NCI-H526 treated with DMSO at 0.1 percent for 48 hours (cell line): ENCODE measurements at regions not wholly inside any gene's neighbourhood (a gene's known extent, or its start where the extent isn't known, plus 50 kb on each side); places are given as distances from the start of the nearest gene placed in this dataset.

Experiments
- DNase-seq: peaks from one replicate; lab custom pipeline; 2025; lab: John Stamatoyannopoulos, UW

DNA sequence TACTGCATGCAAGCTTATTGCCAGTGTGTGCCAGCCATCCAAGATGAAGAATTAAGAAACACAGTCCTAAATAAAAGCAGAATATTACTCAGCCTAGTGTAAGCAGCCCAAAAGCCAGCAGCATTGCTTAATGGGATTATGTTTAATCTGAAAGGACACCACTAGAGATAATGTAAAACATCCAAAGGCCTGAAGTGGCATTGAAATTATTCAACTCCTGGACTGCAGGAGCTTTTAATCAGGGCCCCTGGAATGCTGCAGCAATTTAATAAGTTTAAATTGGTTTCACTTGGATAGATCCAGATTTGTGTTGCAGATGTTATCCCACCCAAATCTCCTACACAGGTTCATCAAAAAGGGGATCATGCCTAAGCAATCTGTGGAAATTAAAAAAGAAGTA, 193.0 kb downstream of the C12orf50 start:
- DNase-seq: no peak

DNA sequence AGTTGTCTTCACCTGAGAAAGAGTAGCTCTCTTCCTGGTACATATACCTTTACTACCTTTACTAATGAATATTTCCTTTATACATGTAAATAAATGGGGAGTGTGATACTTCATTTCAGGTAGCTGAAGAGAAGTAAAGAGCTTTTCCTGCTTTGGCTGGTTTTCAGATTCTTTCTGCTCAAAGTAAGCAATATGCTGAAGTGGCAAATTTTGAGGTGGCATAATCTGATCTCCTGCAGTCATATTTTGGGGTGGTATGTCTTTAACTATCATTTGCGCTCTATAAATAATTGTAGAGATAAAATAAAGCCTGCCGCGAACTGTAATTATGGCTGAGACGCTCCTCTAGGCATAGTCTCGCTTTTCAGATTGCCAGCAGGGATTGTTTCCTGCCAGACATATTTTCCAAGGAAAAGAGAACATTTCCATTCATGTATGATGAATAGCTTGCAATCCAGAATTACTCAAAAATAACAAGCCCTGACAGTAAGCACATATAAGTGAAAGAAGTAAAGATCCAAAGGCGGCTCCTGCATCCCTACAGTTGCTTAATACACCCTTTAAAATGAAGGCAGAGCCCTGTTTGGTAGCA, 200.7 kb downstream of the C12orf50 start:
- DNase-seq: no peak

DNA sequence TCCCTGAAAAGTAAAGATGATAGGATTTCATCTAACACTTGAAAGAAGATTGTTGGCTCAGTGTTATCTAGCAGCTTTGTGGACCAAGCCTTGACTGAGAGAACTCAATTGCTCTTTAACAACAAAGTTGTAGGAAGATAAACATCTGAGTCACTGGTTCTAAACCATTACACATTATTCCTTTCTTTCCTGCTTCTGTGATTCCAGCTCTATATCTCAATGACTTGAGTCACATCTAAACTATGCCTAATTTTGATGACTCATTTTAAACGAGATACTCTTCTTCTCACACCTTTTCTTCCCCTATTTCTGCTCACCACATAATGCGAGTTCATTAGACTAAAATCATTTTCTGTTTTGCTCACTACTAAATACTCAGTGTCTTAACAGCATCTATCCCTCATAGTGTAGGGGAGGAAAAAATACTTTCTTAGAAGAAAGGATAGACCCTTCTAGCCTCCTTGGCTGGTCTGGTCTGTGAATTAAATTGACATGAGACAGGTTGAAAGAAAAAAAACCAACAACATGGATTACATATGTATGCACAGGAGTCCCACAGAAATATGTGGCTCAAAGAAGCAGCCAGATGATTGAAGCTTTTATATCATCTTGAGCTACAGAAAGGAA, 201.4 kb downstream of the C12orf50 start:
- no peak for DNase-seq

DNA sequence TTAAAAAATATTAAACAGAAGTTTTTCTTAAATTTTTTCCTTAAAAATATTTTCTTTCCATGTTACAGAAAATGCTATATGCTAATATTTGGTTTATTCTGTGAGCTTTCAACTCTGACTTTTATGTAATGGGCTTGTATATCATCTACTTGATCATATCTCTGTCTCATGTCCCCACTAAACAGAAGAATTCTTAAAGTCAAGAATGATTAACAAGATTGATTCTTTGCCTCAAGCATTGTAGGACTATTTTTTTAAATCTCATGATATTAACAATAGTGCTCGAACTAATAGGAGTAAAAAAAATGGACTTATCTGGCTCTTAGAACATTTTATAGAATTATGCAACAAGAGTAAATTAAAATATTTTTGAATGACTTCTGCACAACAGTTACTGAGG, 206.3 kb downstream of the C12orf50 start:
- DNase-seq: no peak

DNA sequence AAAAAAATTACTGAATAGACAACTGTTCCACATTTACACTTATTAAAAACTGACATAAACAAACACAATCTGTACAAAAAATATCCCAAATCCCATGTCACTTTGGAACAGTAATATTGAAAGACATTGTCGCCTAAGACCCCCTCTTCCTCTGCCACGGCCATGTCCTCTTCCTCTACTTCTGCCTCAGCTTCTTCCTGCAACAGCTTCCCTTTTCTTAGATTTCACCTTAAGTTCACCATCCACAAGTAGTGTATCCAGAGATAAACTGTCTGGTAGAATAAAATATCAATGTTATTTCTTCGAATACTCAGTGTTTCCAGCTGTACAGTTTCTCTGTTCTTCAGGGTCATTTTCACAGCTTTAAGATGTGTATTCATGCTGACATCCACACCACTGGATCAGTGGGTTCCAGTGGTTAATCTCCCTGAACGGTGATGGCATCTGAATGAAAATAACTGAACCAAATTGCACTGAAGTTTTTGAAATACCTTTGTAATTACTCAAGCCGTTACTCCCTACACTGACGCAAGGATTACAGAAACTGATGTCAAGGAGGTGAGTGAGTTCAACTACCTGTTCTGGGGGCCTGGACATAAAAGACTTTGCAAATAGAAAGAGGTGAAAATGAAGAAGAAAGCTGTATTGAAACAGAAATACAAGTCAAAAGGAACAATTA, 208.5 kb downstream of the C12orf50 start:
- no peak for DNase-seq

DNA sequence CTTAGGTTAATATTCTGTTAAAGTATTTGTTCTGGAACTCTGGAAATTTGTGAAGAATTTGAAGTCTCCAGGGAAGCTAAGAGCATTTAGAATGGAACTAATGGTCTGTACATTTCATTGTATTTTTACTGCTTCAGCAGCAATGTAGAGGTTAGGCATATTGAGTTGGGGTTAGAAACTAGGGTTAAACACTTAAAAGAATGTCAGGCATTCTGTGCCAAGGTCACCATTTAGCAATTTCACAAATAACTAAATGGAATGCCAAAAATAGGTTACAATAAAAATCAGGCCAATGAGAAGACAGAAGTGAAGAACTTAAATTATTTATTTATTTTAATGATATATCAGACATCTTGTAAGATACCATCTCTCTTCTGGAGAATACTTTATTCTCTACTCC, 210.8 kb downstream of the C12orf50 start:
- DNase-seq: no peak

DNA sequence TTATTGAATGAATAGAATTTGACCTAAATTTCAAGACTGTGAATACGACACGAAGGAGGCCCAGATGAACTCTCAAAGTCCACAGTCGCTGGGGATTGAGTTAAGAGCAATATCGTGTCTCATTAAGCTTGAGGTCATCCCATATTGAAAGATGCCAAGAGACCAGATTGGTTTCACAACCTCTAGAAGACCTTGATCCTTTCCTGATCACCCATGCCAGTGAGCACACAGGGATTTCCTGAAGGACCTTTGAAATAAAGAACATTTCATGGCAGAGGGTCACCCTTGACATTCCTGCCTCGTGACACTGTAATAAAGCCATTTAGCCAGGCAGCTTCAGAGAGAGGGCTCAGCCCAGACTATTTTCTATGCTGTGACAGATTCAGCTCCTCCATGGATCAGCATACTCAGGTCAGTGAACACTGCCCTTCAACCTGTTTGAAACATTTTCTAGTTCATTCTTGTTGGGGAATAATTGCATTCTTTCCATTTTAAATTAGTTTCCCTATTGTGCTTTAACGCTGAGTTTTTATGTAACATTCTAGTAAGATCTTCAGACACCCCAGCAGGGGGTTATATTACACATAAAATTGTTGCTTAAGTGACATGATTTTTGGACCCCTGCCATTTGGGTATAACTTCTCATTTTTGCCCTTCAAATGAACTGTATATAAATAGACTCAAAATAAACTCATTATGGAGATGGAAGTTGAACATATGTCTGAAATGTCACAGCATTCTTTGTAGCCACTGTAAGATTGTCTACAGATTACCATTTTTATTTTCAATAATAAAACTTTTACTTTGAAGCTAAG, 213.2 kb downstream of the C12orf50 start:
- DNase-seq: no peak

DNA sequence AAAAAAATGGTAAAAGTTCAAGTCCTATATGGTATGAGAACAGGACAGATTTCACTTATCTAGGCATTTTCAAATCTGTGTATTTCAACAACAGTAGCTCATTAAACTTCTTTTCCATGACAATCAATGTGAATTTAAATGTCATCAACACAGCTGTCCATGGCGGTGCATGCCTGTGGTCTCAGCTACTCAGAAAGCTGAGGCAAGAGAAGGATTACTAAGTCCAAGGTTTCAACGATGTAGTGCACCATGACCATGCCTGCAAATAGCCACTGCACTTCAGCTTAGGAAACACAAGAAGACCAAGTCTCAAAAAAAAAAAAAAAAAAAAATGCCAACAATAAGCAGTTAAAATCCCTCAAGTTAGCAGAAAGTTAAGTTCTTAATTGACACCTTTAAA, 214.6 kb downstream of the C12orf50 start:
- DNase-seq: no peak

DNA sequence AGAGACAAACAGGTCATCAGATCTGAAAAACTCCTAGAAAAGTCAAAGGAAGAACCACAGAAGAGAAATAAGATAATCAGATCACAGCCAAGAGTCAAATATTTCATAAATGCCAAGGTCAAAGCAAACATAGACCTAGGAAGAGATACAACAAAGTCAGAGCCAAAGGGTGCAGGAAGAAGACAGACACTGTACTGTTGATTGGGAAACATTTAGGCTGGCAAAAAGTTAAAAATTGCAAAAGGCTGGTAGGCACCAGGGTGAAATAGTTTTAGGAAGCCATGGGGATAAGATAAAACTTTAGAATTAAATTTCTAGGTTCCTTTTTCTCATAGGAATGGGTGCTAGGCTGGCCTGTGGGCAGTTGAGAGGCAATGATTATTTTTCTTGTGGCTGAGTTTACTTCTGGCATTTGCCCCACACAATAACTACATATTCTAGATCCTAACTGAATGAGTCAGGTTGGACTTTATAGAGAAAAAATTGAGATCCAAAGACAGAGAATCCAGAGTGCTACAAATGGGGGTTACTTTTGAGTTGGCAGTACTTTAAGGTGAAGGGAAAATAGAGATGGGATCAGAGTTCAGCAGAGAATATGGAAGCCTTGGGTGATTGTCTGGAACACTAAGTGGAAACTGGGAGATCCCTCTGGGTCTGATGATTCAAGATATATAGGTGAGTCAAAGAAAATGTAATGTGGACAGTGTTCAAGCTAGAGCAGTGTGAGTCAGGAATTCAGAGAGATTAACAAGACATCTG, 215.5 kb downstream of the C12orf50 start:
- DNase-seq: no peak

DNA sequence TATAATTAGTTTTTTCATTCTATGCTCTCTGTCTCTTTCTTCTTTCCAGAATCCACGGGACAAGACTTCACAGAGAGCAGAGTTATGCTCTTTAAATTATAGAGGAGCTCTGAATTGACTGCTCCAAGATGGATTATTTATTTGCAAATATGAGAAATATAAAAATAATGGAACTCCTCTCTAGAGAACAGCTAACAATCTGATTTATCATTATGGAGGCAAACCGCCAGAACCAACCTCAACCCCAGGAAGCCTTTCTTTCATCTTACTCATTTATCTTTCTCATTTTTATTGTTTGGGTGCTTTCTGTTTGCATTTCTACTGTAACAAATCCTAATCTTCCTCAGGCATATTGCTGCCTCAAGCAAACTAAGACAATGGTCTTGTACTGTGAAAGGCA, 216.5 kb downstream of the C12orf50 start:
- DNase-seq: no peak

DNA sequence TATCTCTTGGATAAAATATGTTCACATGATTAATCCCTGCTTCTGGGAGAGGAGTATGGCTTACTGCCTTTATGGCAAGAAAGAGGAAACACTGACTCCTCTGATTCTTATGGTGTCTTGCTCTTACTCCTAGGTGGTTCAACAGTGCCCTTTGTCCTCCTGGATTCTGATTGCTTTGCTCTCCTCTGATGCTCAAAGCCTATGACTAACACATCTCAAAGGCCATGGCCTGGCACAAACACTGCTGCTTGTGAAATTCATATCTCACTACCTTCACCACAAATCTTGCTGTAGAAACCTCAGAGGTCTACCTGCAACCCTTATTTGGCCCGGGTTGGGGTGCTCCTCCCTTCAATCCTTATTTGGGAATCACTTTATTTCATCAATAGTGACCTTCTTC, 217.2 kb downstream of the C12orf50 start:
- DNase-seq: no peak

DNA sequence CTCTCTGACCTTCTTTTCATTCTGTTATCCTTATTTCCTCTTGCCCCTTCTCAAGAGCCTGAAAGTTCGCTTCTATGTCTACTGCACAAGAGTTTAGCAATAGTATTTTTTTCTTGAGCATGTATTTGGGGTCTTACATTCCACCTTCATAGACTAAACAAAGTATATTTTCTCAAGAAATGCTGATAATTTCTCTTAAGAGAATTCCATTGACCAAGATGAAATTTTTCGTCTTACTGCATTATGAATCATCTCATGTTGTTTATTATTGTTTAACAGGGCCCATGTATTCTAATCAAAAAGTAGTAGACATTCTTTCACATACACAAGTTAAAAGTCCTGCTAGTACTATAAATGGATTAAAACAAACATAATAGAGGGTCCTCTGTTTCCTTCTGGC, 219.3 kb downstream of the C12orf50 start:
- DNase-seq: no peak

DNA sequence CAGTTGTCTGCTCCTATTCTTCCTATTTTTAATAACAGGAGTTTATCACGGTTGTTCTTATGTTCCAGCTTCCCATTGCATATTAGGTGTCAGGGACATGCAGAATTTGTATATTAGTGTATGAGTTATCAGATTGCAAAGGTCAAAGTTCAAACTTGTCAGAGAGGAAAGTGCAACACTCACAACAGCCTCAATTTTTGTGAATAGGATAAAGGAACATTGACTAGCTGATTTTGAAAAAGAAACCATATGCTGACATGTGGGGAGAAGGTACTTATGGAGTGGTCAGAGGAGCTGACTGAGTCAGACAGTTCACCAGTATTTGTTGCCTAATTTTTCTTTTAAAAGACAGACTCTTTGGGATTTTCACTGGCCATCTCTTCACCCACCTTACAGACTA, 222.1 kb downstream of the C12orf50 start:
- no peak for DNase-seq

DNA sequence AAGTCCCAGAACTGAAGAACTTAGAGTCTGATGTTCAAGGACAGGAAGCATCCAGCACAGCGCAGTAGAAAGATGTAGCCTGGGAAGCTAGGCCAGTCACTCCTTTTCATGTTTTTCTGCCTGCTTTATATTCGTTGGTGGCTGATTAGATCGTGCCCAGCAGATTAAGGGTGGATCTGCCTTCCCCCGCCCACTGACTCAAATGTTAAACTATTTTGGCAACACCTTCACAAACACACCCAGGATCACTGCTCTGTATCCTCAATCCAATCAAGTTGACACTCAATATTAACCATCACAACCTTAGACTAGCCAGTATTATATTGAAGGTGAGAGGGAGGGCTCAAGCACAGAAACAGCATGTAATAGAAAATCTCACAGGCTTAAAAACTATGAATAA, 222.9 kb downstream of the C12orf50 start:
- no peak for DNase-seq

DNA sequence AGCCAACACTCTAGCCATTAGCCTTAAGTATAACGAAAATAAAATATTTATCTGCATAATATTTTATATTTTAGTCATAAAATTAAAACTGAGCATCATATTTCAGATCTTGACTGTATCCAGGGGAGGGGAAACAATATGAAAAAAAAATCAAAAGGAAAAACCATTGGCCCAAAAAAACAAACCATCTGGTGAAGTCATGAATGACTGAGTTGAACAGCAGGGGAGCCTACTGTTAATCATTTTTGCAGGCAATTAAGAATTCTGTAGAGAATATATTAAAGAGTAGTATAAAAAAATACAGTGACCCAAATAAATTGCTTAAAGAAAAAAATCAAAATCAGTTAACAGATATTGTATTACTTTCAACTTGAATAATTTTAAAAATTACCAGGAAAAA, 224.8 kb downstream of the C12orf50 start:
- no peak for DNase-seq

DNA sequence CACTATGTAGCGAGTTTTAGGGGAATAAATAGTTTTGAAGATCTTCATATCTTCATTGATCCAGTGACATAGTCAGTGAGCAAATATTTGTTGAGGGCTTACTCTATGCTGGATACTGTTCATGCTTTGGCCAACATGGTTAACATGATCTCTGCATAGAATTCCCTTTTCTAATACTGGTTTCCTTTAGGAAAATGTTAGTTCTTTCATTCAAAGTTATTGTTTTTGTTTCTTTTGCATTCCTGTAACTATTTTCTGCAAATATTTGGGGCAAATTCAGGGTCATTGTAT, 226.5 kb downstream of the C12orf50 start:
- DNase-seq: no peak

DNA sequence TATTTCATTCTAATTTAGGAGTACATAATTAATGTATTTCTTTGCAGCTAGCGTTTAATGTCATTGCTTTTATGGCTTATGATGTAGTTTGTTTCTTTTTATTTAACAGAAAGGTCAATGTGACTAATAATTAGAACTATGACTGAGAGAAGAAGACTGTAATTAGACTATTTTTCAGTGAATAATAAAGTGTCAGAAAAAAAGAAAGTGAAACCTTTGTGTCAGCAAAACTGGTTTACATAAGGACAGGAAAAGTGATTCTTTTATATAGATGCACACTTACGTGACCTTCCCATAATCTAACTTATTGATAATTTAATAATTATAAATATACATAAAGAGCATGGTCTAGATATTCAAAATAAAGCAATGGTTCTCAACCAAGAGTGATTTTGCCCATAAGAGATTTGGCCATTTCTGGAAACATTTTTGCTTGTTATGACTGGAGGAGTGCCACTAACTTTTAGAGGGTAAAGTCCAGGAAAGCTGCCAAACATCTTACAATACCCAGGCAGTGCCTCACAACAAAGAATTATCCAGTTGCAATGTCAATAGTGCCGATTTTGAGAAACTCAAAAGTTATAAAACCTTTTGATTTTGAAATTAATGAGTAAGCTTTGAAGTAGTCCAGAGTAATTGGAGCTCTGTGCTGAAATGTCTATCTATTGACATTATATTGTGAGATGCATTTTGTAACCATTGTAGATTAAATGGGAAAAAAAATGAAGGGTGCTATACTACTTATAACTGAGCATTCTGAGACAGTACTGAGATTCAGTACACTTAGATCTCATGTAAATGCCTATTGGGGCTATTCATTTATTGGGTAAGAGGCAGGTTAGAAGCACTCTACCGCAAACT, 227.1 kb downstream of the C12orf50 start:
- DNase-seq: no peak

DNA sequence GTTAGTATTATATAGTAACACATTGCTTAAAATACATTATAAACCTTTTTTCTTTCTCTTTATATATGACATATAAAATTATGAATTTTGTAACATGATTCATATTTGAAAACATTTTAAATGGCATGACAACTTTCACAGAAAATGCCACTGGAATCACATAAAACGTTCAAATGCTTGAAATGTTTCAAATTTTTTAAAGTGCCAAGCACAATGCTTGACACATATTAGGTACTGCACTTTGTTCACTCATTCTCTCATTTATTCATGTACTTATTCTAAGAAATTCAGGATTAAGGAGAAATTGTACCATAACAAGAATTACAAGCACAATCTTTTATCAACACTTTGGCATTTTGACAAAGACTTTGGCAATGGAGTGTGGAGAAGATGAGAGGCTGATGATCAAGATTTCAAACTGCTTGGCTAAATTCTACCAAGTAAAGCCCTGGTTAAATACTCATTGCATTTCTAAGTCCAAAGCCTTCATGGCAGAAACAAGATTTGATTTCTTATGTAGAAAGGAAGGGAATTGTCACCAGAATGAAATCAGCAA, 232.2 kb downstream of the C12orf50 start:
- DNase-seq: no peak

DNA sequence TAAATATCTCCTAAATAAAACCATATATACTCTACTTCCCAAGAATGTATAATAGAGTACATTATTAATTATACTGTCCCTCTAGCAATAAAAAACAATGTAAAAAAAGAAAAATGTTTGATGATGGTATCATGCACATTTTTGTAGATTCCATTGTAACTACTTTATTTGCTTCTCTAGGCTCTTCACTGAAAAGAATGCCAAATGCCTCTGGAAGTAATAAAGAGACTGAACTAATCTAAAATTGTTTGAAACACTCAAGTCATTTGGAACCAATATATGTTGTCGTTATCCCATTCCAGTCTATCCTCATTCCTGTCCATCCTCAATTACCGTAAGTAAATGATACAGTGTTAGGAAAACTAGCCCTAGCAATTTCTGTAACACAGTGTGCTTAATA, 233.6 kb downstream of the C12orf50 start:
- DNase-seq: no peak

DNA sequence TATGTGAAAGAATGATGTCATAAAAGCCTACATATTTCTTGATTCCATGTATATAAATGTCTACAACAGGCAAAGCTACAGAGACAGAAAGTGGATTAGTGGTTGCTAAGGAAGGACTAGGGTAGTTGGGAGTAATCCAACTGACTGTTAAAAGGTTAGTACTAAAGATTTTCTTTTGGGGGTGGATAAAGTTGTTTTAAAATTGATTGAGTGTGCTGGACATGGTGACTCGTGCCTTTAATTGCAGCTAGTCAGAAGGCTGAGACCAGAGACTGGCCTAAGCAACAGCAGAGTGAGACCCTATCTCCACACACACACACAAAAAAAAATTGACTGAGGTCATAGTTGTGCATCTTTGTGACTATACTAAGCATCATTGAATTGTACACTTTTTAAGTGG, 234.3 kb downstream of the C12orf50 start:
- DNase-seq: no peak

DNA sequence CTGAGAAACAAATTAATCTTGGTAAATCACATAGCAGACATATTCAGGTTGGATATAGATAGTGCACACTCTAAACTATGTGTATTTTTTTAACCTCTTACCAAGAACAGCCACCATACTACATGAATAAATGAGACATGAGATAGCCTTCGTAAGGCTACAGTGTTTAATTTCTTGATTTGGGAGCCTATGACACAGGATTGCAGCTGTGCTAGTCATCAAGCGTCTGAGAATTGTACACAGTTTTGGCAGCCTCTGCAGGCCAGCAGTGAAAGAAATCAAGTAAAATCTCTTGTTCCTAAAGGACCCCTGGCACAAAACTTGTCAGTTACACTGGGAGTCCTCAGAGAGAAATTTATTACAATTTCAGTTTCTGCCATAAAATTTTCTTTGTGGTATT, 236.1 kb downstream of the C12orf50 start:
- DNase-seq: no peak
